ENCODE measurements at regions not wholly inside any gene's neighbourhood (a gene's known extent, or its start where the extent isn't known, plus 50 kb on each side); places are given as distances from the start of the nearest gene placed in this dataset.

- Histone ChIP-seq H3K27me3 (ENCODE audit: control insufficient read depth in 3 of 3, insufficient read depth in 3 of 3, low read length in 3 of 3) (no peaks in the 10 kb centered on the region), H3K36me3 (ENCODE audit: control insufficient read depth in 3 of 3, insufficient read depth in 3 of 3, low read length in 3 of 3) (no peaks in the 10 kb centered on the region), H3K9ac (ENCODE audit: low read depth in 1 of 3, low read length in 3 of 3) (no peak overlapping the region), H3K27ac (ENCODE audit: low read depth, low read length) (no peak overlapping the region), H3K4me1 (ENCODE audit: control insufficient read depth in 3 of 3, insufficient read depth in 3 of 3, low read length in 3 of 3) (no peaks in the 10 kb centered on the region), H3K9me3 (ENCODE audit: control insufficient read depth in 3 of 3, low read length in 3 of 3) (no peaks in the 10 kb centered on the region), H3K4me3 (ENCODE audit: low read length in 3 of 3) (no peak overlapping the region)
Measured at GRCh38 chr13:55682776-55683175, 1457.9 kb upstream of the PRR20A start.

GRCh38 chr13:55705526-55705925 is 1435.2 kb upstream of the PRR20A start:
- no peaks in the 10 kb centered on the region for H3K4me1 ChIP-seq (ENCODE audit: control insufficient read depth in 3 of 3, insufficient read depth in 3 of 3, low read length in 3 of 3)
- H3K4me3 ChIP-seq (ENCODE audit: low read length in 3 of 3) = no peak overlapping the region

GRCh38 chr13:55705971-55706370 is 1434.7 kb upstream of the PRR20A start:
- Histone ChIP-seq H3K36me3 (ENCODE audit: control insufficient read depth in 3 of 3, insufficient read depth in 3 of 3, low read length in 3 of 3) (no peaks in the 10 kb centered on the region), H3K9ac (ENCODE audit: low read depth in 1 of 3, low read length in 3 of 3) (no peak overlapping the region), H3K27me3 (ENCODE audit: control insufficient read depth in 3 of 3, insufficient read depth in 3 of 3, low read length in 3 of 3) (no peaks in the 10 kb centered on the region), H3K4me1 (ENCODE audit: control insufficient read depth in 3 of 3, insufficient read depth in 3 of 3, low read length in 3 of 3) (no peaks in the 10 kb centered on the region), H3K27ac (ENCODE audit: low read depth, low read length) (no peak overlapping the region), H3K9me3 (ENCODE audit: control insufficient read depth in 3 of 3, low read length in 3 of 3) (no peaks in the 10 kb centered on the region), H3K4me3 (ENCODE audit: low read length in 3 of 3) (no peak overlapping the region)

More at GRCh38 chr13:55705526-55705925, 1435.2 kb upstream of the PRR20A start:
- H3K9ac ChIP-seq (ENCODE audit: low read depth in 1 of 3, low read length in 3 of 3) = no peak overlapping the region
- H3K36me3 ChIP-seq (ENCODE audit: control insufficient read depth in 3 of 3, insufficient read depth in 3 of 3, low read length in 3 of 3) = no peaks in the 10 kb centered on the region
- no peaks in the 10 kb centered on the region for H3K27me3 ChIP-seq (ENCODE audit: control insufficient read depth in 3 of 3, insufficient read depth in 3 of 3, low read length in 3 of 3)
- no peak overlapping the region for H3K27ac ChIP-seq (ENCODE audit: low read depth, low read length)
- no peaks in the 10 kb centered on the region for H3K9me3 ChIP-seq (ENCODE audit: control insufficient read depth in 3 of 3, low read length in 3 of 3)

GRCh38 chr13:55714120-55714519 is 1426.6 kb upstream of the PRR20A start:
- no peaks in the 10 kb centered on the region for H3K4me1 ChIP-seq (ENCODE audit: control insufficient read depth in 3 of 3, insufficient read depth in 3 of 3, low read length in 3 of 3)
- H3K4me3 ChIP-seq (ENCODE audit: low read length in 3 of 3) = no peak overlapping the region
- H3K9me3 ChIP-seq (ENCODE audit: control insufficient read depth in 3 of 3, low read length in 3 of 3) = no peaks in the 10 kb centered on the region
- H3K27ac ChIP-seq (ENCODE audit: low read depth, low read length) = no peak overlapping the region
- H3K36me3 ChIP-seq (ENCODE audit: control insufficient read depth in 3 of 3, insufficient read depth in 3 of 3, low read length in 3 of 3) = no peaks in the 10 kb centered on the region
- H3K27me3 ChIP-seq (ENCODE audit: control insufficient read depth in 3 of 3, insufficient read depth in 3 of 3, low read length in 3 of 3) = no peaks in the 10 kb centered on the region
- H3K9ac ChIP-seq (ENCODE audit: low read depth in 1 of 3, low read length in 3 of 3) = no peak overlapping the region

- Histone ChIP-seq H3K27me3 (ENCODE audit: control insufficient read depth in 3 of 3, insufficient read depth in 3 of 3, low read length in 3 of 3) (no peaks in the 10 kb centered on the region), H3K27ac (ENCODE audit: low read depth, low read length) (no peak overlapping the region), H3K4me3 (ENCODE audit: low read length in 3 of 3) (no peak overlapping the region), H3K36me3 (ENCODE audit: control insufficient read depth in 3 of 3, insufficient read depth in 3 of 3, low read length in 3 of 3) (no peaks in the 10 kb centered on the region), H3K4me1 (ENCODE audit: control insufficient read depth in 3 of 3, insufficient read depth in 3 of 3, low read length in 3 of 3) (no peaks in the 10 kb centered on the region), H3K9ac (ENCODE audit: low read depth in 1 of 3, low read length in 3 of 3) (no peak overlapping the region), H3K9me3 (ENCODE audit: control insufficient read depth in 3 of 3, low read length in 3 of 3) (no peaks in the 10 kb centered on the region)
Measured at GRCh38 chr13:55727683-55728082, 1413.0 kb upstream of the PRR20A start.

GRCh38 chr13:55728247-55728646 is 1412.5 kb upstream of the PRR20A start:
- no peaks in the 10 kb centered on the region for H3K9me3 ChIP-seq (ENCODE audit: control insufficient read depth in 3 of 3, low read length in 3 of 3)

GRCh38 chr13:55745828-55746227 is 1394.9 kb upstream of the PRR20A start:
- Histone ChIP-seq H3K27me3 (ENCODE audit: control insufficient read depth in 3 of 3, insufficient read depth in 3 of 3, low read length in 3 of 3) (no peaks in the 10 kb centered on the region), H3K9ac (ENCODE audit: low read depth in 1 of 3, low read length in 3 of 3) (no peak overlapping the region), H3K27ac (ENCODE audit: low read depth, low read length) (no peak overlapping the region), H3K4me1 (ENCODE audit: control insufficient read depth in 3 of 3, insufficient read depth in 3 of 3, low read length in 3 of 3) (no peaks in the 10 kb centered on the region), H3K4me3 (ENCODE audit: low read length in 3 of 3) (no peak overlapping the region), H3K36me3 (ENCODE audit: control insufficient read depth in 3 of 3, insufficient read depth in 3 of 3, low read length in 3 of 3) (no peaks in the 10 kb centered on the region), H3K9me3 (ENCODE audit: control insufficient read depth in 3 of 3, low read length in 3 of 3) (no peaks in the 10 kb centered on the region)

More at GRCh38 chr13:55728247-55728646, 1412.5 kb upstream of the PRR20A start:
- Histone ChIP-seq H3K27ac (ENCODE audit: low read depth, low read length) (no peak overlapping the region), H3K27me3 (ENCODE audit: control insufficient read depth in 3 of 3, insufficient read depth in 3 of 3, low read length in 3 of 3) (no peaks in the 10 kb centered on the region), H3K4me3 (ENCODE audit: low read length in 3 of 3) (no peak overlapping the region), H3K36me3 (ENCODE audit: control insufficient read depth in 3 of 3, insufficient read depth in 3 of 3, low read length in 3 of 3) (no peaks in the 10 kb centered on the region), H3K9ac (ENCODE audit: low read depth in 1 of 3, low read length in 3 of 3) (no peak overlapping the region), H3K4me1 (ENCODE audit: control insufficient read depth in 3 of 3, insufficient read depth in 3 of 3, low read length in 3 of 3) (no peaks in the 10 kb centered on the region)

GRCh38 chr13:55761986-55762385 is 1378.7 kb upstream of the PRR20A start:
- H3K9ac ChIP-seq (ENCODE audit: low read depth in 1 of 3, low read length in 3 of 3) = no peak overlapping the region
- H3K27me3 ChIP-seq (ENCODE audit: control insufficient read depth in 3 of 3, insufficient read depth in 3 of 3, low read length in 3 of 3) = no peaks in the 10 kb centered on the region
- H3K9me3 ChIP-seq (ENCODE audit: control insufficient read depth in 3 of 3, low read length in 3 of 3) = no peaks in the 10 kb centered on the region
- no peaks in the 10 kb centered on the region for H3K36me3 ChIP-seq (ENCODE audit: control insufficient read depth in 3 of 3, insufficient read depth in 3 of 3, low read length in 3 of 3)
- H3K4me3 ChIP-seq (ENCODE audit: low read length in 3 of 3) = no peak overlapping the region
- no peak overlapping the region for H3K27ac ChIP-seq (ENCODE audit: low read depth, low read length)
- no peaks in the 10 kb centered on the region for H3K4me1 ChIP-seq (ENCODE audit: control insufficient read depth in 3 of 3, insufficient read depth in 3 of 3, low read length in 3 of 3)

- Histone ChIP-seq H3K27me3 (ENCODE audit: control insufficient read depth in 3 of 3, insufficient read depth in 3 of 3, low read length in 3 of 3) (no peaks in the 10 kb centered on the region), H3K36me3 (ENCODE audit: control insufficient read depth in 3 of 3, insufficient read depth in 3 of 3, low read length in 3 of 3) (no peaks in the 10 kb centered on the region), H3K4me3 (ENCODE audit: low read length in 3 of 3) (no peak overlapping the region), H3K4me1 (ENCODE audit: control insufficient read depth in 3 of 3, insufficient read depth in 3 of 3, low read length in 3 of 3) (no peaks in the 10 kb centered on the region), H3K9me3 (ENCODE audit: control insufficient read depth in 3 of 3, low read length in 3 of 3) (no peaks in the 10 kb centered on the region), H3K9ac (ENCODE audit: low read depth in 1 of 3, low read length in 3 of 3) (no peak overlapping the region), H3K27ac (ENCODE audit: low read depth, low read length) (no peak overlapping the region)
Measured at GRCh38 chr13:55777612-55778011, 1363.1 kb upstream of the PRR20A start.

- Histone ChIP-seq H3K27me3 (ENCODE audit: control insufficient read depth in 3 of 3, insufficient read depth in 3 of 3, low read length in 3 of 3) (no peaks in the 10 kb centered on the region), H3K9me3 (ENCODE audit: control insufficient read depth in 3 of 3, low read length in 3 of 3) (no peaks in the 10 kb centered on the region), H3K4me1 (ENCODE audit: control insufficient read depth in 3 of 3, insufficient read depth in 3 of 3, low read length in 3 of 3) (no peaks in the 10 kb centered on the region), H3K27ac (ENCODE audit: low read depth, low read length) (no peak overlapping the region), H3K4me3 (ENCODE audit: low read length in 3 of 3) (no peak overlapping the region), H3K36me3 (ENCODE audit: control insufficient read depth in 3 of 3, insufficient read depth in 3 of 3, low read length in 3 of 3) (no peaks in the 10 kb centered on the region), H3K9ac (ENCODE audit: low read depth in 1 of 3, low read length in 3 of 3) (no peak overlapping the region)
Measured at GRCh38 chr13:55783841-55784240, 1356.9 kb upstream of the PRR20A start.

- H3K27ac ChIP-seq (ENCODE audit: low read depth, low read length) = no peak overlapping the region
- H3K27me3 ChIP-seq (ENCODE audit: control insufficient read depth in 3 of 3, insufficient read depth in 3 of 3, low read length in 3 of 3) = no peaks in the 10 kb centered on the region
- H3K4me3 ChIP-seq (ENCODE audit: low read length in 3 of 3) = no peak overlapping the region
- H3K9ac ChIP-seq (ENCODE audit: low read depth in 1 of 3, low read length in 3 of 3) = no peak overlapping the region
- no peaks in the 10 kb centered on the region for H3K4me1 ChIP-seq (ENCODE audit: control insufficient read depth in 3 of 3, insufficient read depth in 3 of 3, low read length in 3 of 3)
- H3K36me3 ChIP-seq (ENCODE audit: control insufficient read depth in 3 of 3, insufficient read depth in 3 of 3, low read length in 3 of 3) = no peaks in the 10 kb centered on the region
- no peaks in the 10 kb centered on the region for H3K9me3 ChIP-seq (ENCODE audit: control insufficient read depth in 3 of 3, low read length in 3 of 3)
Measured at GRCh38 chr13:55788548-55788947, 1352.2 kb upstream of the PRR20A start.

Data from skeletal muscle tissue (tissue), 3 donors.